GM21529 (cell line): ENCODE measurements at regions not wholly inside any gene's neighbourhood (a gene's known extent, or its start where the extent isn't known, plus 50 kb on each side); places are given as distances from the start of the nearest gene placed in this dataset.

Experiments used
- ATAC-seq: cut with Tn5 transposase; IDR thresholded peaks from one replicate; pipeline ENCODE4 v1.9.1; 2021; ENCODE audit not compliant: unreplicated experiment

DNA sequence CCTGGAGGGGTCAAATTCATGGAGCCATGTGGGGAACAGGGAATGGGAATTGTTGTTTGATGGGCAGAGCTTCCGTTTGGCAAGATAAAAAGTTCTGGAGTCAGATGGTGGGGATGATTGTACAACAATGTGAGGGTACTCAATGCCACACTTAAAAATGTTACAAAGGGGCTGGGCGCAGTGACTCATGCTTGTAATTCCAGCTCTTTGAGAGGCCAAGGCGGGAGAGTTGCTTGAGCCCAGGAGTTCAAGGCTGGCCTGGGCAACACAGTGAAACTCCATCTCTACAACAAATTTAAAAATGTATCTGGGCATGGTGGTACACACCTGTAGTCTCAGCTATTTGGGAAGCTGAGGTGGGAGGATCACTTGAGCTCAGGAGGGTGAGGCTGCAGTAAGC is 66.0 kb upstream of the DIO3 start:
- no peak for ATAC-seq

DNA sequence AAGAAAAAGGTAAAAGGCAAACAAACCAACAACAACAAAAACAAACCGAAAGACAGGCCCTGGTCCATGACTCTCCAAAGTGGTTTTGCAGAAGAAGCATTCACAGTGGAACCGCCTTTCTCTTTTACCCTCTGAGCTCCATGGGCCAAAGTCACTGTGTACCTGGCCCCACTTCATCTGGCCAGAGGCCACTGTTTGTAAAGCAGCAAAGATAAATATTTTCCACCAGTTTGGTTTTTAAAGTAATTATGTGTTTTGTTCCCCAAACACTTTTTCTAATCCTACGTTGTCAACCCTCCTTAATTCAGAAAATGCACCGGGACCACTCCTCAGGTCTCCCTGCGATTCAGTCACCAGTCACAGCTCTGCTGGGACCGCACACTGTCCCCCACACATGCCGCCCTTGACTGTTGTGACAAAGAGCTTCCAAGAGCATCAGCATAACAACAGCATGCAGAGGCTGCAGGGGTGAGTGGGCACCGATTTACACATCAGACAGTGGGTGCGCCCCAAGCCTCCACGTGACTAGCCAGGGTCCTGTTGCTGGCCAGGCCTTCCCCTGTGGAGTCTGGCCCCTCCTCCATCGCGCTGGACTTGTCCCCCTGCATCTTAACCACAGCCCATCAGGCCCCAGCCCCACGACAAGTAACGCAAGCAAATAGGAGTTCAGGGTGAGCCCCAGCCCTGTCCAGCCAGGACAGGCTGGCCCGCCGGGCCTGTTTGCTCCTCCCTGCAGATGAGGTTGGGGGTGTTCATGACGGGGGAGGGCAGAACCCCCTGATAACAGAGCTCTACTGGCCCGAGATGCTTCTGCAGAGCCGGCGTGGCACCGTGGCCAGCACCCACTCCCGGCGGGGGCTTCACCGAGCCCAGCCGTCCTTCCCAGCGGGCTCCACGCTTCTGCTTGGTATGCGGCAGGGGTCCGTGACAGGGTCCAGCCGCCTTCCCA is 65.2 kb upstream of the DIO3 start:
- no peak for ATAC-seq

DNA sequence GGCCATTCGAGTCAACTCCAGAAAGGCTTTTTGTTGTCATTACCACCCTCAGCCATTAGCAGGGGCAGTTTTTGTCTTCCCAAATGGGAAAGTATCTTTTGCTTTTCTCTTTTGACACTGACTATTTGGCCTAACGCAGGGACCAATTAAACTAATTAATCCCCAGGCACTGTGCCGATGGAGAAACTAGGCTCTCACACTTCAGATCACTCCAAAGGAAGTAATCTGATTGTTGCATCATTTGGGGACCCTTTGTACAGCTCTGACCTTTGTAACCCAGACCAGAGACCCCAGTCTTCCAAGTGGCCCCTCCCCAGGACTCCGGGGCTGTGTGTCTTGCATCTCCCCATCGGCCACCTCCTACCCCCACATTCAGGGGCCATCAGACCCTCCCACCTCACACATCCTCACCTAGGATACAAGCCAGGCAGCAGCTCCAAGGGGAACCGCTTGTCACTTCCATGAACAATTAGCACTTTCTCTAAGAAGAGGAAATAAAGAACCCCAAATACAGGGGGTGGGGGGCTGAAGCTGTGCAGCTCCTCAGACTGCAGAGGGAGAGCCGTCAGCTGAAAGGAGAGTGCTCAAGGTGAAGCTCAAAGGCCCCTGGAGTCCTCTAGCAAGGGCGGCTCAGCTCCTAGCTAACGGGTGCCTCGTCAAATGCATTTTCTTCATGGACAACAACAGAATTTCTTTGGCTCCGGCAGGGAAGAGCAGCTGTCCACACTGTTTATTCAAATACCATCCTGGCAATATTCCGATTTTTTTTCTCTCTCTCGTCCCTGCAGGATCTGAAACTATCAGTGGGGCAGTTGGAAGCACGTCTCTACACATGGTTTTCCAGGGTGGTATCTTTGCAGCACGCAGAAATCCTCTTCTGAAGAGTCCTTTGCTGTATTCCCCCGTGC is 64.3 kb upstream of the DIO3 start:
- no peak for ATAC-seq

DNA sequence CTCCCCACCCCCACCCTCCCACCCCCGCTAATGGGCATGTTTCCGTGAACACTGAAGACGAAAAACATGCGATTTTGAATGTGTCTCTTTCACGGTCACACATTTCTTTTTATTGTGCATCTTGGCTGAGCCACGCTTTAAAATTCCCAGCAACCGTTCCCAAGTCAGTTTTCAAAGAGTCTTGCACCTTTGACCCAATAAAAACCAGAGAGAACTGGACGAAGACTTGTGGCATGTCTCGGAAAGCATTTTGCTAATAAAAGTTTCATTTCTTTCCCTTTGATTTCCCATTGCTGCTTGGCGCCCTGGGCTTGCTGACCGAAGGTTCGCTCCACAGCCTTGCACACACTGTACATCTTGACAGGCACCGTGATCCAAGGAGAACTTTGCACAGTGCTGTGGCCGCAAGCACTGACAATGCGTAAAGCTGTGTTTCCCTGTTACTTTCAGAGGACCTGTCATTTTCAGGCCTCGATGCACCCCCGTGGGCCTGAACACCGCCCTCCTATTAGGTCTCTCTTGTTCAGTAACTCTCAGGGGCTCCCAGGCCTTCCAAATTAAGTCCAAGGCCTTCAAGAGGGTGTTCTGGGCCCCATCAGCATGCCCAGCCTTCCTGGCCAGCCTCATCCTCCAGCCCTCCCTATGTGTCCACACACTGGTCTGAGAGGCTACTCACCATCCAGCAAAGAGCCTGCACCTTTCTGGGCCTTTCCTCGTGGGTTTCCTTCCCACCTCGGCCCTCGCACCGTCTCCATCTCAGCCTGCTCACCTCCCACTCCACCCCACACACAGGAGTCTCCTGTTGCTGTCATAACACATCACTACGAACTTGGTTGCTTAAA is 63.4 kb upstream of the DIO3 start:
- ATAC-seq: no peak

DNA sequence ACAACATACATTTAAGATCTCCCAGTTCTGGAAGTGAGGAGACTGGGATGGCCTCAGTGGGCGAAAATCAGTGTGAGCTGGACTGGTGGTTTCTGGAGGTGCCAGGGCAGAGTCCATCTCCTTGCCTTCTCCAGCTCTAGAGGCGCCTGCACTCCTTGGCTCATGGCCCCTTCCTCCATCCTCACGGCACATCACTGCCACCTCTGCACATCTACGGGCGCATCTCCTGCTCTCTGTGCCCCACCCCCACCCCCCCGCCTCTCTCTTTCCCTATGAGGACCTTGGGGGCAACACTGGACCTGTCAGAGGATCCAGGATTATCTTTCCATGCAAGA is 62.8 kb upstream of the DIO3 start:
- ATAC-seq: no peak

DNA sequence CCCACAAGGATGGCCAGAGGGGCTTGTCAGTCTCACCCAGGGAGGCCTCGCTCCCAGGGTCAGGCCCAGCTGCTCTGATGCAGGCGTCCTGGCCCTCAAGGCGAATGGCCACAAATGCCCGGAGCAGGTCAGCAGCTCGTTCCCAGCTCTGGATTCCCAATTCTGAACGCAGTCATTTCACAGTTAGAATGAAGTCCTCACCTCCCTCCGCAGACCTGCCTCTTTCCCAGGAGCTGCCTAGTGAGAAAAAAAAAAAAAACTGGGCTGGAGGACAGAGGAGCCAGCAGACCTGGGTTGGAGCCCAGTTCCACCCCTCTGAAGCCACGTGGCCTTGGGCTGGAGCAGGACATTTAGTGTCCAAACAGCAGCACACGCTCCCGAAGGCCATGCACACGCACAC is 62.2 kb upstream of the DIO3 start:
- ATAC-seq: no peak

DNA sequence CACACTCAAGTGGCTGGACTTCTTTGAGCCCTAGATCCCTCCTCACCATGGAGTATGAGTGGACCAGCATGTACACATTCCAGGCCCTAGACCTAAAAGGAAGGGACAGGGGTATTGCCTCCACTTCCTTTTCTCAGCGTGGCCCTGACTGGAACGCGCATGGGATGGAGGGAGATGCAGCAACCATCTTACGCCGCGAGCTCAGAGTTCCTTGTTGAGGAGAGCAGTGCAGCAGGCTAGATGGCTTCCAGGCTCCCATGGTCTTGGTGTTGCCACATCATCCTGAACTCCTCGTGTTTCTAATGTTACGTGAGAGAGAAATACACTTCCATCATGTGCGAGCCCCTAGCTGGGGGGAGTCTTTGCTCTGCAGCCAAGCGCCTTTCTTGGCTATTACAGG is 61.8 kb upstream of the DIO3 start:
- no peak for ATAC-seq

DNA sequence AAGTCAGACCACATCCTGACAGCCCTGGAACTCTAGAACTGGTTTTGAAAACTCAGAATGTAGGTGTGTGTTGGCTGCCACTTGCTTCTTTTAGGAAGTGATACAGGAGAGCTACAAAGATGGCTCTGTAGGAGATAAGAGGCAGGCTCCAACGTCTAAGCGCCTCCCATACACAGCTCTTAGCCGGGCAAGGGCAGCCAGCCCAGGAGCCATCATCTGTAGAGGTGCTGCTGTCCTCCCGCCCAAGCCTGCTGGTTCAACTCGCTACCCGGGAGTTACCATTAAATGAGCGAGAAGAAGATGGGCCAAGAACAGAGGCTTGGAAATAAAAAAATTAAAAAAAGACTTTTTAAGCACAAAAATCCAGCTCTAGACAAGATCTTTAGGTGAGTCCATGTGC is 61.2 kb upstream of the DIO3 start:
- ATAC-seq: no peak

DNA sequence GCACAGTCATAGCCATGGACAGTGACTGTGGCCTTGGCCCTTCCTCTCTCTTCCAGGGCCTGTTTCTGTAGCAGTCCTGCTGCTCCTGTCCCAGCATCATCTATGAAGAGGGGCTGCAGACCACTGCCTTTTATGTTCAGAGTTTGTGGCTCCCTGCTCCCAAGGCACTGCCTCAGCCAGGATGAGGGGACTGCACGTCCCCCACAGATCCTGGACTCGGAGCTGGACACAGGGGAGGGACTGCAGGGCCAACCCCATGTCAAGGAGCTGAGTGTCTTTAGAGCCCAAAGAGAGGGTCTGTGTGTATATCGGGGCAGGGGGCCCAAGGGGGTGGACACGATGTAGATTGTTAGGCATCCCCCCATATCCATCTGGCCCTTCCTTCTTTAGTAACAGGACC is 60.6 kb upstream of the DIO3 start:
- ATAC-seq: no peak

DNA sequence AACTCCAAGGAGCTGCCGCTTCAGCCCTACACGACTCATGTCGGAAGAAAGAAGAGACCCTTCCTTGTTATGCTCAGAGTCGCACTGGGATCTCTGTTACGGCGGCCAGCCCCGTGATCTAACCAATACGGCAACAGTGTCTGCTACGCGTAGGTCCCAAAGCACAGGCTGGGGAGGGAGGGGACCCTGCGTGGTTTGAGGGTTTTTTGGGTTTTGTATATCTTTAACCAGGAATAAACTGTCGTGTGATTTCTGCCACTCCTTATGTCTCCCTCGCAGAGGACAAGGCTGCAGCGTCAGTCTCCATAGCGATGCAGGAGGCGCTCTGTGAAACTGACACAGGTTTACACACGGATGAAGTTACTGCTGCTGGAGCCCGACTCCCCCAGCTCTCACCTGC is 60.0 kb upstream of the DIO3 start:
- no peak for ATAC-seq

DNA sequence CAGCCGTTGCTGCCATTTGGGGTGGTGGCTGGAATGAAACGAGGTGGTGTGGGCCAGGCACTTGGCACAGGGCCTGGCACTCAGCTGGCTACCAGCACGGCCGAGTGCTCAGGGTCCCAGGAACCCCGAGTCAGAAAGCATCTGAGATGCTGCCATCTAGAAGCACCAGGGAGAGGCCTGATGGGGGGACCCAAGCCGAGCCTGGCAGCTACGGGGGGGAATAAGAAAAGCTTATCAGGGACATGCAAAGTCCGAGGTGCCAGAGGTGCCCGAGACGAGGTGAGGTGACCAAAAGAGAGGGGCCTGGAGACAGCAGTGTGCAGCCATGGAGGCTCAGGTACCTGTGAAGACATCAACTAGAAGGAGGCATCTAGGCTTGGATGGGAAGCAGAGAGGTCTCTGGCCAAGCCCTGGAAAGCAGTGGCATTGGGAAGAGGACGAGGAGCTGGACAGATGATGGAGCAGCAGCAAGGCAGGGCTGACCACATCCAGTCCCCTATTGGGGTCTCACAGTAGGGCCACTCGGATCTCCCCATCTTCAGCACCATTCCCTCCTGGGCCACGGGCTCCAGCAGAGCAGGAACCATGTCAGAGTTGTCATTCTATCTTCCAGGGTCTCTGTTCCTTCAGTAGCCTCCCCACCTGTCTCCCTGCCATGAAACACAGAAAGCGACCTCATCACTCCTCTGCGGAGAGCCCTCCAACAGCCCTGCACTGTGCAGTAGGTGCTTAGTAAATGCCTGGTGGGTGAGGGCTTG is 59.3 kb upstream of the DIO3 start:
- no peak for ATAC-seq

DNA sequence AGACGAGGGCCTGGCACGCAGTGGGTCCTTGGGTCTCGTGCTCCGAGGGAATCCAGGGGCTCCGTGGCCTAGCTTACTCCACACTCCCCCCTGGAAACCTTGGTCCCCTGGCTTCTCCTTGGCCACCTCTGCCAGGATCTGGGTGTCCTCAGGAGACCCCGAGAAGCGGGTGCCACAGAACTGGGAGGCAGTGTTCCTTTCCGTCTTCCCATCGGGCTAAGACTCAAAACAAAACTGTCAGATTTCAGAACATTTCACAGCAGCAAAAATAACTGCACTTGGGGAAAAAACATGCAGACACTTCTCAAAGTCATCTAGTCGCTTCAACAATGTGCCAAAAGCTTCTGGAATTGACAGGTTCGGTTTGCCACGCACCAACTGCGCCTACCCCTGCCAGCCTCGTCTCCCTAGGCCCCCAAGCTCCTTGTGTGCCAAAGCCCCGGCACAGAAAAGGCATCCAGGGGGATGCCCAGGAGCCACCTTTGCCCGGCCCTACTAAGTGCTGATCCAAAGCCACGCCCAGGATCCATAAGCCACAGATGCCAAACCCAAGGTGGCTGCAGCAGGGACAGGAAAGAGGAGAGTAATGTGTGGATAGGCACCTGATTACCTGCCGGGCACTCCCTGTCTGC is 58.4 kb upstream of the DIO3 start:
- no peak for ATAC-seq

DNA sequence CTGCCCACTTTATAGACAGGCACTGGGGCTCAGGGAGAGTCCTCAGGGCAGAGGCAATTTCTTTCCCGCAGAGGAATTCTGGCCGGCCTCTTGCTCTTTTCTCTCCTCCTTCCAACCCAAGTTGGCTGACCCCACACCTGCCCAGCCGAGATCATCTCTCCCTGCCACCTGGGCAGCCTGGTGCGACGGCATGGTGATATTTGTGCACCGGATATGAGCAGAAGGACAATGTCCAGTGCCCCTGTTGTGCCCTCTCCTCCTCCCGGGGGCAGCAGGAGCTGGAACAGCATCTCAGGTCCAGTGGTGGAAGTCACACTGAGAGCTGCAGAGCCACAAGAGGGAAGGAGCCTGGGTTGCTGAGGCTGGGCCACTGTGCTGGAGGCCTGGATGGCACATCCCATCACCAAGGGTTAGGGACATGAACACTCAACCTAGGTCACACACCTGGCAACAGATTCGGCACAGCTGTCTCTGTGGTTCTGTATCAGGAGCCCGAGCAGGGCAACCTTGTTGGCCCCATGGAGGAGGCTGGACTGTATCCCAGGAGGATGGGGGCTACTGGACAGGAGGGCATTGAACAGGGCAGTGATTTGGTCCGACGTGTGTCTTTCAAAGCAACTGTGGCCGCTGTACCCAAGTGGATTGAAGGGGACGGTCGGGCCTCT is 57.7 kb upstream of the DIO3 start:
- ATAC-seq: no peak

DNA sequence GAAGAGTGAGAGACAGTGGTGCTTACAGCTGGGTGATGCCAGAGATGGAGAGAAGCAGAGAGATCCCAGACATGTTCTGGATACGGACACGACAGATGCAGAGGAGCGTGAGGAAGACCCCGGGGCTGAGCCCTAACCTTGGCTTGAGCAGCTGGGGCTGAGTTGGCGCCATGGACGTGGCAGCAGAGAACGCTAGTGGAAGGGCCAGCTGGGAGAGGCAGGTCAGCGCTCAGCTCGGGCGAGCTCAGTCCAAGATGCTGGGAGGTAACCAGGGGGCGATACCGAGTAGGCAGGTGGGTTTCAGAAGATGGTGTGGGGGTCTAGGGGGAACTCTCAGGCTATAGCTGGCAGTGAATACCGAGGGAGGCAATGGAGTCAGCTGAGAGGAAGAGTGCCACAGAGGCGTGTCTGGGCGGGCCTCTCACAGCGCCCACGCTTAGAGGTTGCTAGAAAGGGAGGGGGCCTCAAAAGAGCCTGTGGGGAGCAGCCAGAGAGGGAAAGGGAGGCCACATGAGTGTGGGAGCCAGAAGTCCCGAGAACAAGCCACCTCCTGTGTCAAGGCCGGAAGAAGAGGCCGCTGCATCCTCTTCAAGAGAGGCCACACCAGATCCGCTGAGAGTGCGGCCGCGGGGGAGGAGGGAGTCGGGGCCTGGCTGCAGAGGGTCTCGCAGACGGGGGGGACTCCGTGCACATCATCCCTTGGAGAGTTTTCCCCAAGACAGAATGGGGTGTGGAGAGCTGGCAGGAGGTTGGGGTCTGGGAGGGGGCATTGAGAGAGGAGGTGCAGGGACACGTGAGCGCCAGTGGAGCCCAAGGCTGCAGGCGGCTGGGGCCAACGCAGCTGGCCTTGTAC is 57.0 kb upstream of the DIO3 start:
- ATAC-seq: no peak

DNA sequence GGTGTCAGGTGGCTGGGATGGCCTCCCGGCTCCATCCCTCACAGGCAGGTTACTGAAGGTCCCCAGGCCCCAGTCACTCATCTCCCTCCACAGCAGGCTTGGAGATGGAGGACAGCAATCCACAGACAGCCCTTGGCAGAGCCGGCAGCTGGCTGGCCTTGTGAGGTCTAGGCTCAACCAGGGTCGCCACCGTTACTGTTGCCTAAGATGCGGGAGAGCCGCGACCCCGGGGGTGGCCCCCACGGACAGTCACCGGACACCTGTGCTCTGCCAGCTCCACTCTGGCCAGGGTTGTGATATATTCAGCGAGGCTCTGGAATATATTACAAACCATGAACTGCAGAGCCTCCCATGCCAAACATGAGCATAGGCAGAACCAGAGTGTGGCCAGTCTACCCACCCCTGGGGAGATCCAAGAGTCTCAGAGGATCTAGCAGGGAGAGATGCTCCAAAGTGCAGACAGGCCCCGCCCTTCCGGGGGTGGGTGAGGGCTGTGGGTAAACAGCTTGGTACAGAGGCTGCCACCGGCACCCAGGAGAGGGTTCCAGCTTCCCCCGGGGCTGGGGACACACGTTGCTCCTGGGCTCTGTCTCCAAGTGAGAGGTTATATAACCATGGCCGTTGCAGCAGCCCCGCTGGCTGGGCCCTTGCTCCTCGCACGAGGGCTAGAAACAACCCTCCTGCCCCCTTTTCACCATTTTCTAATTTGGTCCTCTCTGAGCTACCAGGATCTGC is 55.9 kb upstream of the DIO3 start:
- no peak for ATAC-seq

DNA sequence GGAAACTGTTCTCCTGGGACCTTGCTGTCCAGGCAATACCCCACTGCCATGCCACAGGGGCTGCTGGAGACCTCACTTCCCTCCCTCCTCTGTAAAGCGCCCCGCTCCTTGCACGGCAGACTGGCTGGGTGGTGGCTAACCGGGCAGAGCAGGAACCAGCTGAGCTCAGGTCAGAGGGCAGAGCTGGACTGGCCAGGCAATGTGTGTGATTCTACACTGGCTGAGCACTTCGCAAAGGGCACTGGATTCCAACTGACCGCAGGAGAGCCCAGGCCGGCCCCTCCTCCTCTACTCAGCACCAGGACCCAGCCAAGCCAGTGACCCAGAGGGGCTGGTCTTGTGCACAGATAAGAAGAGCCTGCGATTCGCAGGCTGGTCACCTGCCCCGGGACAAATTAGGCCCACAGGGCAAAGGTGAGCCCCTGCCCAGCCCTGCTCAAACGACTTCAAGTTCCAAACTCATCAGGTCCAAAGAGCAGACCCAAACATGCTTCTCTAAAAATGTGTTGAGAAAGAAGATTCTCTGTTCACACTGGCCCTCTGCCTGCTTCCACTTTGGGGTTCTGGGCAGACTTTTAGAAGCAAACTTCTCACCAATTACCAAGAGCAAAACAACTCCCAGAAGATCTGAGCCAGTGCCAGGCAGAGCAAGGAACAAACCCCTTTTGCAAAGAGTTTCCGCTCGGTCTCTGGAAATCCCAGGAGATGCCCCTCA is 54.9 kb upstream of the DIO3 start:
- ATAC-seq: no peak
